ENCODE measurements at regions not wholly inside any gene's neighbourhood (a gene's known extent, or its start where the extent isn't known, plus 50 kb on each side); places are given as distances from the start of the nearest gene placed in this dataset.

GRCh38 chr11:34809191-34810106 lies 106.7 kb downstream of the APIP start (continued):
- TF ChIP-seq, protein P1, sequence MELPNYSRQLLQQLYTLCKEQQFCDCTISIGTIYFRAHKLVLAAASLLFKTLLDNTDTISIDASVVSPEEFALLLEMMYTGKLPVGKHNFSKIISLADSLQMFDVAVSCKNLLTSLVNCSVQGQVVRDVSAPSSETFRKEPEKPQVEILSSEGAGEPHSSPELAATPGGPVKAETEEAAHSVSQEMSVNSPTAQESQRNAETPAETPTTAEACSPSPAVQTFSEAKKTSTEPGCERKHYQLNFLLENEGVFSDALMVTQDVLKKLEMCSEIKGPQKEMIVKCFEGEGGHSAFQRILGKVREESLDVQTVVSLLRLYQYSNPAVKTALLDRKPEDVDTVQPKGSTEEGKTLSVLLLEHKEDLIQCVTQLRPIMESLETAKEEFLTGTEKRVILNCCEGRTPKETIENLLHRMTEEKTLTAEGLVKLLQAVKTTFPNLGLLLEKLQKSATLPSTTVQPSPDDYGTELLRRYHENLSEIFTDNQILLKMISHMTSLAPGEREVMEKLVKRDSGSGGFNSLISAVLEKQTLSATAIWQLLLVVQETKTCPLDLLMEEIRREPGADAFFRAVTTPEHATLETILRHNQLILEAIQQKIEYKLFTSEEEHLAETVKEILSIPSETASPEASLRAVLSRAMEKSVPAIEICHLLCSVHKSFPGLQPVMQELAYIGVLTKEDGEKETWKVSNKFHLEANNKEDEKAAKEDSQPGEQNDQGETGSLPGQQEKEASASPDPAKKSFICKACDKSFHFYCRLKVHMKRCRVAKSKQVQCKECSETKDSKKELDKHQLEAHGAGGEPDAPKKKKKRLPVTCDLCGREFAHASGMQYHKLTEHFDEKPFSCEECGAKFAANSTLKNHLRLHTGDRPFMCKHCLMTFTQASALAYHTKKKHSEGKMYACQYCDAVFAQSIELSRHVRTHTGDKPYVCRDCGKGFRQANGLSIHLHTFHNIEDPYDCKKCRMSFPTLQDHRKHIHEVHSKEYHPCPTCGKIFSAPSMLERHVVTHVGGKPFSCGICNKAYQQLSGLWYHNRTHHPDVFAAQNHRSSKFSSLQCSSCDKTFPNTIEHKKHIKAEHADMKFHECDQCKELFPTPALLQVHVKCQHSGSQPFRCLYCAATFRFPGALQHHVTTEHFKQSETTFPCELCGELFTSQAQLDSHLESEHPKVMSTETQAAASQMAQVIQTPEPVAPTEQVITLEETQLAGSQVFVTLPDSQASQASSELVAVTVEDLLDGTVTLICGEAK (IDR thresholded peaks at IDR 0.05), result no peak
- TF ChIP-seq, protein P1 (CRISPR knock-in tag; IDR thresholded peaks at IDR 0.05), result no peak
- TF ChIP-seq ZMAT3 (CRISPR knock-in tag; conservative IDR thresholded peaks at IDR 0.05) (no peak), ZNF264 (CRISPR knock-in tag; IDR thresholded peaks at IDR 0.05) (no peak), POLR2G (IDR thresholded peaks at IDR 0.05; ENCODE audit: low read depth, low read length) (no peak), ZNF251 (CRISPR knock-in tag; IDR thresholded peaks at IDR 0.05) (no peak), ZFX (CRISPR knock-in tag; IDR thresholded peaks at IDR 0.05; ENCODE audit: low read depth) (no peak), IKZF1 (IDR thresholded peaks at IDR 0.05) (no peak), CEBPB (IDR thresholded peaks at IDR 0.05; ENCODE audit: borderline replicate concordance, low read depth, low read length) (peak; percentile 38; the same call in 1 of the 2 replicates), HBP1 (CRISPR knock-in tag; IDR thresholded peaks at IDR 0.05; ENCODE audit: low read depth) (no peak), ZFYVE20 (CRISPR knock-in tag; IDR thresholded peaks at IDR 0.05; ENCODE audit: borderline replicate concordance, low read depth) (no peak), ZNF792 (CRISPR knock-in tag; IDR thresholded peaks at IDR 0.05) (peak; percentile 95), ZBTB25 (CRISPR knock-in tag; IDR thresholded peaks at IDR 0.05) (no peak), ZSCAN30 (CRISPR knock-in tag; IDR thresholded peaks at IDR 0.05) (no peak), RARA (CRISPR knock-in tag; IDR thresholded peaks at IDR 0.05) (no peak), ATF7 (IDR thresholded peaks at IDR 0.05) (peak; percentile 29; the same call in 1 of the 2 replicates), ATF7 (CRISPR knock-in tag; IDR thresholded peaks at IDR 0.05) (no peak)
- TF ChIP-seq, protein P2, sequence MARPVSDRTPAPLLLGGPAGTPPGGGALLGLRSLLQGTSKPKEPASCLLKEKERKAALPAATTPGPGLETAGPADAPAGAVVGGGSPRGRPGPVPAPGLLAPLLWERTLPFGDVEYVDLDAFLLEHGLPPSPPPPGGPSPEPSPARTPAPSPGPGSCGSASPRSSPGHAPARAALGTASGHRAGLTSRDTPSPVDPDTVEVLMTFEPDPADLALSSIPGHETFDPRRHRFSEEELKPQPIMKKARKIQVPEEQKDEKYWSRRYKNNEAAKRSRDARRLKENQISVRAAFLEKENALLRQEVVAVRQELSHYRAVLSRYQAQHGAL (CRISPR knock-in tag; IDR thresholded peaks at IDR 0.05; ENCODE audit: not compliant biosample characterization), result no peak
